HepG2 (cell line): ENCODE measurements at regions not wholly inside any gene's neighbourhood (a gene's known extent, or its start where the extent isn't known, plus 50 kb on each side); places are given as distances from the start of the nearest gene placed in this dataset.

ENCODE experiments used
- ATAC-seq: fragments of 200-7000 bp; cut with Tn5 transposase; 3 replicates; pipeline ENCODE4 v1.9.1; 2020; ENCODE audit warnings: mild to moderate bottlenecking, moderate library complexity
- BruUV-seq: library from RNA; stranded (reverse); fragments of 400-500 nt; replicated peaks from 2 replicates; lab custom pipeline; 2021; lab: Mats Ljungman, UMichigan
- CTCF ChIA-PET: fragments of 300-600 bp; formaldehyde crosslinking; extraction: SDS; loops from one replicate; lab custom pipeline; 2021; ENCODE audit warnings: low total read pairs, inconsistent platforms, low intra/inter-chr PET ratio; lab: Yijun Ruan, JAX
- POLR2A ChIA-PET: fragments of 350-600 bp; sonication (Branson Sonifier 250); formaldehyde crosslinking; loops from one replicate; lab custom pipeline; 2020; ENCODE audit warnings: antibody characterized with exemption, inconsistent platforms; lab: Yijun Ruan, JAX
- DNase-seq: peaks from one replicate; pipeline ENCODE4 v3.0.0-alpha.2; 2015; ENCODE audit warnings: low spot score
- FAIRE-seq: peaks from 3 replicates; lab custom pipeline; 2011; peaks lifted over from hg19 to GRCh38; lab: Jason Lieb, UNC
- H2AFZ ChIP-seq: one replicate; pipeline ENCODE4 v1.6.1; 2011; ENCODE audit warnings: low read length, inconsistent platforms
- H3K27ac ChIP-seq: fragments of 300-600 bp; 3 replicates; pipeline ENCODE4 v1.8.0; 2011; ENCODE audit warnings: mixed run types, mild to moderate bottlenecking, mixed read lengths, low read length, inconsistent platforms; ENCODE audit not compliant: insufficient read depth; ENCODE audit errors: extremely low read length
- H3K27me3 ChIP-seq, 2 experiments: fragments of 200-600 bp in 1 of 2; 2 replicates in 1 of 2; 3 replicates in 1 of 2; pipeline versions ENCODE4 v1.6.0 to v1.8.0; 2011; ENCODE audit warnings: low read length in 2 of 2, mild to moderate bottlenecking in 2 of 2, moderate library complexity in 2 of 2, inconsistent platforms in 1 of 2; ENCODE audit not compliant: insufficient read depth in 2 of 2, control insufficient read depth in 1 of 2
- H3K36me3 ChIP-seq, 2 experiments: fragments of 200-600 bp in 1 of 2; replicated peaks in 1 of 2; 2 replicates in 1 of 2; 3 replicates in 1 of 2; pipeline versions ENCODE4 v1.5.1 to v1.8.0; 2011; ENCODE audit warnings: low read length in 2 of 2, inconsistent platforms in 1 of 2; ENCODE audit not compliant: insufficient read depth in 2 of 2, control insufficient read depth in 1 of 2
- H3K4me1 ChIP-seq: 2 replicates; pipeline ENCODE4 v1.5.1; 2012; ENCODE audit warnings: low read length, inconsistent platforms; ENCODE audit not compliant: insufficient read depth
- H3K4me2 ChIP-seq: 2 replicates; pipeline ENCODE4 v1.6.0; 2011; ENCODE audit warnings: low read depth, low read length, inconsistent platforms
- H3K4me3 ChIP-seq, 3 experiments: fragments of 200-600 bp in 1 of 3; sonication (generic), shearing (Covaris generic) in 1 of 3; replicated peaks in 1 of 3; 2 replicates each; pipeline ENCODE4 v1.5.1; 2011 to 2016; ENCODE audit warnings: low read length in 3 of 3, inconsistent platforms in 2 of 3, low read depth in 2 of 3, mild to moderate bottlenecking in 2 of 3, control low read depth in 1 of 3, mixed read lengths in 1 of 3; ENCODE audit not compliant: insufficient read depth in 1 of 3
- H3K79me2 ChIP-seq: one replicate; pipeline ENCODE4 v1.6.1; 2011; ENCODE audit warnings: low read length, inconsistent platforms; ENCODE audit not compliant: insufficient read depth
- H3K9ac ChIP-seq: 2 replicates; pipeline ENCODE4 v1.6.0; 2011; ENCODE audit warnings: mild to moderate bottlenecking, low read depth, low read length, inconsistent platforms; ENCODE audit not compliant: insufficient read depth
- H3K9me3 ChIP-seq: 2 replicates; pipeline ENCODE4 v1.5.1; 2012; ENCODE audit warnings: mild to moderate bottlenecking, low read length
- H4K20me1 ChIP-seq: 2 replicates; pipeline ENCODE4 v1.6.0; 2011; ENCODE audit warnings: inconsistent platforms, mild to moderate bottlenecking, low read length, moderate library complexity; ENCODE audit not compliant: insufficient read depth
- EP300 ChIP-seq, 3 experiments: sonication (generic) in 1 of 3; formaldehyde crosslinking in 1 of 3; IDR thresholded peaks; 2 replicates each; pipeline versions ENCODE4 v1.5.1 to v1.6.1; 2011 to 2020; ENCODE audit warnings: low read depth in 2 of 3, low read length in 2 of 3, borderline replicate concordance in 1 of 3, improper control_type of control experiment in 1 of 3, mild to moderate bottlenecking in 1 of 3, missing genetic modification reagents in 1 of 3, moderate library complexity in 1 of 3
- FOXP4 ChIP-seq: sonication (generic); formaldehyde crosslinking; IDR thresholded peaks from 2 replicates; pipeline ENCODE4 v1.4.0; 2020; ENCODE audit warnings: missing genetic modification reagents
- PAF1 ChIP-seq: IDR thresholded peaks from 2 replicates; pipeline ENCODE4 v1.6.1; 2016; ENCODE audit warnings: missing genetic modification reagents, missing compliant biosample characterization
- PITX1 ChIP-seq: sonication (generic); formaldehyde crosslinking; IDR thresholded peaks from 2 replicates; pipeline ENCODE4 v1.5.1; 2020; ENCODE audit warnings: mild to moderate bottlenecking, missing genetic modification reagents
- PLSCR1 ChIP-seq: sonication (generic); formaldehyde crosslinking; IDR thresholded peaks from 2 replicates; pipeline ENCODE4 v1.5.0; 2020; ENCODE audit warnings: missing genetic modification reagents, mild to moderate bottlenecking, borderline replicate concordance
- TBX3 ChIP-seq: fragments of 450-650 bp; IDR thresholded peaks from 2 replicates; pipeline ENCODE4 v1.6.1; 2017; ENCODE audit warnings: antibody characterized with exemption, mild to moderate bottlenecking, inconsistent platforms, borderline replicate concordance
- ZNF468 ChIP-seq: sonication (generic); formaldehyde crosslinking; IDR thresholded peaks from 2 replicates; pipeline ENCODE4 v1.8.0; 2022; ENCODE audit warnings: mild to moderate bottlenecking, moderate library complexity, missing genetic modification reagents
- ZNF646 ChIP-seq: sonication (generic); formaldehyde crosslinking; IDR thresholded peaks from 2 replicates; pipeline ENCODE4 v1.9.0; 2021; ENCODE audit warnings: mild to moderate bottlenecking, missing genetic modification reagents
- WGBS: methylation state at CpG from one replicate; pipeline ENCODE4 v1.1.6; 2017; ENCODE audit warnings: low lambda C conversion rate; 5-methylcytosine and 5-hydroxymethylcytosine counted together
- in situ Hi-C: cut with HindIII; loops from 2 replicates; pipeline ENCODE4 v1.10.0; 2017; ENCODE audit warnings: low pct_unique_long_range_greater_than_20kb; ENCODE audit not compliant: extremely low pct_ligation_motif_present
- intact Hi-C: fragments of 100-400 bp; cut with micrococcal nuclease; formaldehyde crosslinking; loops from one replicate; pipeline ENCODE4 v1.10.0; 2022; ENCODE audit not compliant: unreplicated experiment
- TF ChIP-seq, protein P1 (sequence below): sonication (generic); formaldehyde crosslinking; IDR thresholded peaks from 2 replicates; pipeline ENCODE4 v1.9.0; 2022; ENCODE audit warnings: low read depth, missing genetic modification reagents

GRCh38 chr18:10274301-10274700 is 180.1 kb upstream of the APCDD1 start:
- 44% methylated on average over 5 of the region's 5 CpGs for WGBS
- Histone ChIP-seq H3K9ac (no peak overlapping the region), H3K4me1 (peaks cover 11% of the 10 kb centered on the region; the same call in 1 of the 2 replicates), H2AFZ (no peak overlapping the region), H3K4me2 (no peak overlapping the region), H4K20me1 (no peaks in the 10 kb centered on the region), H3K79me2 (no peaks in the 10 kb centered on the region), H3K27me3 (no peaks in the 10 kb centered on the region; a peak in 1 of 5 replicates), H3K27ac (no peak overlapping the region), H3K4me3 (no peak overlapping the region), H3K36me3 (no peaks in the 10 kb centered on the region), H3K9me3 (no peaks in the 10 kb centered on the region)
- no peak for FAIRE-seq
- ATAC-seq = no peak
- CTCF ChIA-PET = no interaction called here
- intact Hi-C loops = no loop called here
- BruUV-seq = no TSS peak
- POLR2A ChIA-PET = no interaction called here
- DNase-seq = no peak
- in situ Hi-C loops = no loop called here
- TF ChIP-seq EP300 (IDR thresholded peaks at IDR 0.05; ENCODE audit: low read depth in 2 of 2, low read length in 2 of 2) = no peak
- TF ChIP-seq EP300 (CRISPR knock-in tag; IDR thresholded peaks at IDR 0.05; ENCODE audit: borderline replicate concordance) = no peak
- TF ChIP-seq FOXP4 (CRISPR knock-in tag) = no peak
- TF ChIP-seq PITX1 (CRISPR knock-in tag) = no peak
- no peak for TF ChIP-seq PAF1 (CRISPR knock-in tag)
- no peak for TF ChIP-seq TBX3
- TF ChIP-seq ZNF646 (CRISPR knock-in tag) = no peak
- TF ChIP-seq, protein P1, sequence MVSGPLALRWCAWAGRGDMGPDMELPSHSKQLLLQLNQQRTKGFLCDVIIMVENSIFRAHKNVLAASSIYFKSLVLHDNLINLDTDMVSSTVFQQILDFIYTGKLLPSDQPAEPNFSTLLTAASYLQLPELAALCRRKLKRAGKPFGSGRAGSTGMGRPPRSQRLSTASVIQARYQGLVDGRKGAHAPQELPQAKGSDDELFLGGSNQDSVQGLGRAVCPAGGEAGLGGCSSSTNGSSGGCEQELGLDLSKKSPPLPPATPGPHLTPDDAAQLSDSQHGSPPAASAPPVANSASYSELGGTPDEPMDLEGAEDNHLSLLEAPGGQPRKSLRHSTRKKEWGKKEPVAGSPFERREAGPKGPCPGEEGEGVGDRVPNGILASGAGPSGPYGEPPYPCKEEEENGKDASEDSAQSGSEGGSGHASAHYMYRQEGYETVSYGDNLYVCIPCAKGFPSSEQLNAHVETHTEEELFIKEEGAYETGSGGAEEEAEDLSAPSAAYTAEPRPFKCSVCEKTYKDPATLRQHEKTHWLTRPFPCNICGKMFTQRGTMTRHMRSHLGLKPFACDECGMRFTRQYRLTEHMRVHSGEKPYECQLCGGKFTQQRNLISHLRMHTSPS = no peak
- TF ChIP-seq ZNF468 (CRISPR knock-in tag) = no peak
- TF ChIP-seq PLSCR1 (CRISPR knock-in tag) = no peak
